ENCODE measurements at regions not wholly inside any gene's neighbourhood (a gene's known extent, or its start where the extent isn't known, plus 50 kb on each side); places are given as distances from the start of the nearest gene placed in this dataset.
"Not testable (repeated sequence)": the region's sequence is repeated elsewhere in the genome, so short reads cannot be mapped to it uniquely, and the experiment has no call there.

DNA sequence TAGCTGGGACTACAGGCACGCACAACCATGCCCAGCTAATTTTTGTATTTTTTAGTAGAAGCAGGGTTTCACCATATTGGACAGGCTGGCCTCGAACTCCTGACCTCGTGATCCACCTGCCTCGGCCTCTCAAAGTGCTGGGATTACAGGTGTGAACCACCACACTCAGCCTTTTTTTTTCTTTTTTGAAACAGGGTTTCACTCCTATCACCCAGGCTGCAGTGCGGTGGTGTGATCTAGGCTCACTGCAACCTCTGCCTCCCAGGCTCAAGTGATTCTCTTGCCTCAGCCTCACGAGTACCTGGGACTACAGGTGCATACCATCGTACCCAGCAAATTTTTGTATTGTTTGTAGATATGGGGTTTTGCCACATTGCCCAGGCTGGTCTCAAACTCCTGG is 280.9 kb downstream of the GOLGA6L6 start:
- not testable (repeated sequence) for DNase-seq

DNA sequence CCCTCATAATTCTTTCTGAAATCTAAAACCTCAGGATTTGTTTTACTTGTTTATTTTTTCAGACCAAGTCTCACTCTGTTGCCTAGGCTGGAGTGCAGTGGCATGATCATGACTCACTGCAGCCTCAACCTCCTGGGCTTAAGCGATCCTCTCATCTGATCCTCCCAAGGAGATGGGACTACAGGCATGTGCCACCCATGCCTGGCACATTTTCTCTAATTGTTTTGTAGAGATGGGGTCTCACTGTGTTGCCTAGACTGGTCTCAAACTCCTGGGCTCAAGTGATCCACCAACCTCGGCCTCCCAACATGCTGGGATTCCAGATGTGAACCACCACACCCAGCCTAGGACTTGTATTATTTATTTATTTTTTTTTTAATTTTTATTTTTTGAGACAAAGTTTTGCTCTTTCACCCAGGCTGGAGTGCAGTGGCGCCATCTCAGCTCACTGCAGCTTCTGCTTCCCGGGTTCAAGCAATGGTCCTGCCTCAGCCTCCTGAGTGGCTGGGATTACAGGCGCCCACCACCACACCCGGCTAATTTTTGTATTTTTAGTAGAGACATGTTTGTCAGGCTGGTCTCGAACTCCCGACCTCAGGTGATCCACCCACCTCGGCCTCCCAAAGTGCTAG is 281.9 kb downstream of the GOLGA6L6 start:
- DNase-seq, result not testable (repeated sequence)

GRCh38 chr15:20256394-20256793 is 285.2 kb downstream of the GOLGA6L6 start:
- DNase-seq, result not testable (repeated sequence)

DNA sequence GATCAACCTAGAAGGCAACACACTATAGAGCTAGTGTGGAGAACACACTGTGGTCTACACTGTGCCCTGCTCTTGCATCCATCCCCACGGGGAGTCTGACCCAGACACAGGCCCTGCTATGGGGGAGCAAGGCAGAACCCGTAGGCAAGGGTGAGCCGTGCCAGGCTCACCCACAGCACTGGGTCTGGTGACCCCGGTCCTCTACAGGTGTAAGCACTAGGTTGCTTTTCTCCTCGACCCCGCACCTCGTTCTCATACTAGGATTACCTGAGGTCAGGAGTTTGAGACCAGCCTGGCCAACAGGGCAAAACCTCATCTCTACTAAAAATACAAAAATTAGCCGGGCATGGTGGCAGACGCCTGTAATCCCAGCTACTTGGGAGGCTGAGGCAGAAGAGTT is 286.0 kb downstream of the GOLGA6L6 start:
- not testable (repeated sequence) for DNase-seq

GRCh38 chr15:20253047-20253615 is 288.5 kb downstream of the GOLGA6L6 start:
- not testable (repeated sequence) for DNase-seq

DNA sequence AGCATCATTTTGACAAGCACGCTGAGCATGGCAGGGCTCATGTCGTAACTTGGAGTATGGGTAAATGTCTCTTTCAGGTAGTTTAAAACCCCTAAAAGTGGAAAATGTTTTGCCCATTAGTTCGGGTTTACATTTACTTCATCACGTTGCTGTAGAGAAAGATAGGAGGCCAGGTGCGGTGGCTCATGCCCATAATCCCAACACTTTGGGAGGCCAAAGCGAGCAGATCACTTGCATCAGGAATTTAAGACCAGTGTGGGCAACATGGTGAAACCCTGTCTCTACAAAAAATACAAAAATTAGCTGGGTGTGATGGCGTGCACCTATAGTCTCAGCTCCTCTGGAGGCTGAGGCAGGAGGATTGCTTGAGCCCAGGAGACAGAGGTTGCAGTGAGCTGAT is 289.6 kb downstream of the GOLGA6L6 start:
- DNase-seq, result not testable (repeated sequence)

- not testable (repeated sequence) for DNase-seq
These were observed 290.2 kb downstream of the GOLGA6L6 start for GRCh38 chr15:20251214-20252005.

GRCh38 chr15:20250206-20250605 is 291.4 kb downstream of the GOLGA6L6 start:
- not testable (repeated sequence) for DNase-seq

DNA sequence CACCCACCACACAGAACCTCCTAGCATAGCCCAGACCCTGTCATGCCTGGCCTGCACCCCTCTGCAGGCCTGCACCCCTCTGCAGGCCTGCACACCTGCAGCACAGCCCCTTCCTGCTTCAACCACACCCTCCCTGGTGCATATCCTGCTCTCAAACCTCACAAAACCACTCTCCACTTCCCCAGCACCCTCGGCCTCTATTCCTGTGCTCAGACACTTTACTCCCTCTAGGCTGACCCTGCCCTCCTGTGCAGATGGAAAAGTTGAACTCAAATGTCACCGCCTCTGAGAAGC is 292.0 kb downstream of the GOLGA6L6 start:
- not testable (repeated sequence) for DNase-seq

GRCh38 chr15:20248434-20248833 is 293.2 kb downstream of the GOLGA6L6 start:
- not testable (repeated sequence) for DNase-seq

DNA sequence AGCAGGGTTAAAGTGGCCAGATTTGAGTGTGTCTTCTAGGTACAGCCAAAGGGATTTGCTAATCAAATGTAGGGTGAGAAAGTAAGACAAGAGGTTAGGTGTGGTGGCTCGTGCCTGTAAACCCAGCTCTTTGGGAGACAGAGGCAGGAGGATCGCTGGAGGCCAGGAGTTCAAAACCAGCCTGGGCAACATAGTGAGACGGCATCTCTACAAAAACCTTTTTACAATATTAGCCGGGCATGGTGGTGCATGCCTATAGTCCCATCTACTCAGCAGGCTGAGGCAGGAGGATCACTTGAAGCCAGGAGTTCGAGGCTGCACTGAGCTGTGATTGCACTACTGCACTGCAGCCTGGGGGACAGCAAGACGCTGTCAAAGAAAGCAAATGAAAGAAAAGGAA is 294.5 kb downstream of the GOLGA6L6 start:
- not testable (repeated sequence) for DNase-seq

GRCh38 chr15:20246624-20247023 is 295.0 kb downstream of the GOLGA6L6 start:
- DNase-seq, result not testable (repeated sequence)

- DNase-seq, result not testable (repeated sequence)
These were observed 295.7 kb downstream of the GOLGA6L6 start for GRCh38 chr15:20245856-20246255.

DNA sequence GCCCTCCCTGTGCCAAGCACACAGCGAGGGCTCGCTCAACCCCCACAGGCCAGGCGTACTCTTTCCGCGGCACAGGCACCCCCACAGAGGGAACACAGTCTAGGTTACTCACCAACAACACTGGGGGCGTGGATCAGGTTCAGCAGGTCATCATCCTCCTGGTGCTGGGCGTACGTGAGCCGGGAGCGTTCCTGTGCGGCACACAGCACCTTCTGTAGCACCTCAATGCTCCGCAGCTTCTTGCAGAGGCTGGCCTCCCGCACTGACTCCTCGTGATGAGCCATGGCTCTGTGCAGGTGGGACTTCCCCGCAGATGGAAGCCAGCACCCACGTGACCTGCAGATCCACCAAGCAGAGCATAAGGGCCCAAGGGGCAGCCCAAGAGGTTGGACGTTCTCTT is 296.8 kb downstream of the GOLGA6L6 start:
- DNase-seq, result not testable (repeated sequence)

GRCh38 chr15:20243486-20244240 is 297.9 kb downstream of the GOLGA6L6 start:
- DNase-seq, result not testable (repeated sequence)

GRCh38 chr15:20240366-20240917 is 301.2 kb downstream of the GOLGA6L6 start:
- DNase-seq, result not testable (repeated sequence)

GRCh38 chr15:20239186-20239585 is 302.4 kb downstream of the GOLGA6L6 start:
- not testable (repeated sequence) for DNase-seq

- not testable (repeated sequence) for DNase-seq
These were observed 304.2 kb downstream of the GOLGA6L6 start for GRCh38 chr15:20237256-20238020.

DNA sequence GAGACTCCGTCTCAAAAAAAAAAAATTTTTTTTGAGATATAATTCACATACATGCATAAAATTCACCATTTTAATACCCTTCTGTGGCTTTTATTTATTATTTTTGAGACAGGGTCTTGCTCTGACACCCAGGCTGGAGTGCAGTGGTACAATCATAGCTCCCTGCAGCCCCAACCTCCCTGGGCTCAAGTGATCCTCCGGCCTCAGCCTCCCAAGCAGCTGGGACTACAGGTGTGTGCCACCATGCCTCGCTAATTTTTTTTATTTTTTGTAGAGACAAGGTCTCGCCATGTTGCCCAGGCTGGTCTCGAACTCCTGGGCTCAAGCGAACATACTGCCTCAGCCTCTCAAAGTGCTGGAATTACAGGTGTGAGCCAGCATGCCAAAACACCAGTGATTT is 305.9 kb downstream of the GOLGA6L6 start:
- DNase-seq, result not testable (repeated sequence)

- not testable (repeated sequence) for DNase-seq
These were observed 307.5 kb downstream of the GOLGA6L6 start for GRCh38 chr15:20234006-20234540.

- not testable (repeated sequence) for DNase-seq
These were observed 309.1 kb downstream of the GOLGA6L6 start for GRCh38 chr15:20232457-20232856.

DNA sequence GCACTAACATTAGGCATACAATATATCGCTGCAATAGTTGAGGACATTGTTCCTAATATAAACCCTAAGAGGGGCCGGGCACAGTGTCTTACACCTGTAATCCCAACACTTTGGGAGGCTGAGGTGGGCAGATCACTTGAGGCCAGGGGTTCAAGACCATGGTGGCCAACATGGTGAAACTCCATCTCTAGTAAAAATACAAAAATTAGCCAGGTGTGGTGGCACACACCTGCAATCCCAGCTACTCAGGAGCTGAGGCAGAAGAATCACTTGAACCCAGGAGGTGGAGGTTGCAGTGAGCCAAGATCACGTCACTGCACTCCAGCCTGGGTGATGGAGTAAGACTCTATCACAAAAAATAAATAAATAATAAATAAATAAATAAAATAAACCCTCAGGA is 310.9 kb downstream of the GOLGA6L6 start:
- not testable (repeated sequence) for DNase-seq
